ENCODE measurements at regions not wholly inside any gene's neighbourhood (a gene's known extent, or its start where the extent isn't known, plus 50 kb on each side); places are given as distances from the start of the nearest gene placed in this dataset.

DNA sequence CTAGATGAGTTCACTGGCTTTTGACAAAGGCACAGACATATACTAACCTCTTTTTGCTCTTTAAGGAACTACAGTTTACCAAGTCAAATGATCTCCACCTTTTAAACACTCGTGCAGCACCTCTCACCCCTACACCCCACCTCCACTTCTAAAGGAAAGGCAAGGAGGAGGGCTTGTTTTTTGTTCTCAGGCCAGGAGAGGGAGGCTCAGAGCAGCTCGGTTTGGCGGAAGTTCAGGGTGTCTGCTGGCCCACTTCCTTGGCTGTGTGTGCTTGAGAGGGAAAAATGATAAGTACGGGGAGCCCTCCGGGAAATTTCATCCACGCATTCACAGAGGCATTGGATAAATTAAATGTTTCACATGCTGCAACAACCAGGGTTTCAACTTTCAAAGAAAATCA is 667.9 kb downstream of the BCL11A start:
- H3K27ac ChIP-seq: no peak overlapping the region
- H3K9me2 ChIP-seq (ENCODE audit: insufficient read depth): 0 out of 2 replicates have a peak, but pooled peaks cover 4% of the 10 kb centered on the region
- H3K27me3 ChIP-seq (ENCODE audit: insufficient read depth, low read depth): peaks cover 18% of the 10 kb centered on the region
- ChIA-PET CTCF (no interaction called here), POLR2A (ENCODE audit: unreplicated experiment) (no interaction called here)
- TF ChIP-seq, protein P1, sequence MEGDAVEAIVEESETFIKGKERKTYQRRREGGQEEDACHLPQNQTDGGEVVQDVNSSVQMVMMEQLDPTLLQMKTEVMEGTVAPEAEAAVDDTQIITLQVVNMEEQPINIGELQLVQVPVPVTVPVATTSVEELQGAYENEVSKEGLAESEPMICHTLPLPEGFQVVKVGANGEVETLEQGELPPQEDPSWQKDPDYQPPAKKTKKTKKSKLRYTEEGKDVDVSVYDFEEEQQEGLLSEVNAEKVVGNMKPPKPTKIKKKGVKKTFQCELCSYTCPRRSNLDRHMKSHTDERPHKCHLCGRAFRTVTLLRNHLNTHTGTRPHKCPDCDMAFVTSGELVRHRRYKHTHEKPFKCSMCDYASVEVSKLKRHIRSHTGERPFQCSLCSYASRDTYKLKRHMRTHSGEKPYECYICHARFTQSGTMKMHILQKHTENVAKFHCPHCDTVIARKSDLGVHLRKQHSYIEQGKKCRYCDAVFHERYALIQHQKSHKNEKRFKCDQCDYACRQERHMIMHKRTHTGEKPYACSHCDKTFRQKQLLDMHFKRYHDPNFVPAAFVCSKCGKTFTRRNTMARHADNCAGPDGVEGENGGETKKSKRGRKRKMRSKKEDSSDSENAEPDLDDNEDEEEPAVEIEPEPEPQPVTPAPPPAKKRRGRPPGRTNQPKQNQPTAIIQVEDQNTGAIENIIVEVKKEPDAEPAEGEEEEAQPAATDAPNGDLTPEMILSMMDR (conservative IDR thresholded peaks at IDR 0.05): no peak
- no peak for TF ChIP-seq EZH2 (IDR thresholded peaks at IDR 0.05; ENCODE audit: low read depth)
- H3K36me3 ChIP-seq (ENCODE audit: low read depth): no peaks in the 10 kb centered on the region
- no peaks in the 10 kb centered on the region for H3K9me3 ChIP-seq (ENCODE audit: insufficient read depth, low read depth)
- H3K4me3 ChIP-seq: no peak overlapping the region
- DNase-seq: no peak
- H3K4me2 ChIP-seq: no peak overlapping the region
- intact Hi-C loops (cut with micrococcal nuclease; ENCODE audit: unreplicated experiment): no loop called here
- no TSS peak for BruUV-seq (replicated peaks)
- no peaks in the 10 kb centered on the region for H3K79me2 ChIP-seq (ENCODE audit: low read depth)
- no peaks in the 10 kb centered on the region for H3F3A ChIP-seq (ENCODE audit: insufficient read depth, low read depth)
- H3K4me1 ChIP-seq (replicated peaks; ENCODE audit: insufficient read depth): no peaks in the 10 kb centered on the region
- H4K20me1 ChIP-seq (ENCODE audit: insufficient read depth): no peaks in the 10 kb centered on the region
- no peak overlapping the region for H2AFZ ChIP-seq

DNA sequence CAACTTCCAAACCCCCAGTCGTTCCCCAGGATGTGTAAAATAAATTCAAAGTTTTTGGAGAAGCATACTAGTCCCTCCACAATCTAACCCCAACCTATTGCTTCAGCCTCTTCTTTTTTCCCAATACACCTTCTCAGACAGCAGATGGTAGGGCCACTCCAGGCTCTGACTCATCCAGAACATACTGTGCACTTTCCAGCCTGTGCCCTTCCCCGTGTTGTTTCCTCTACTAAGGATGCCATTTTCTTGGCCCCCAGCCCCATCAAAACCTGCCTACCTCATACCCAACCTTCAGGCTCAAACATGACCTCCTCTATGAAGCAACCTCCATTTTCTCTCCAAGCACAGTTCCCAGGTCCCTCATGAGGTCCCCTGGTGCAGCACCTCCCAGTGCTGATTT is 669.3 kb downstream of the BCL11A start:
- CTCF ChIA-PET: interaction anchor here (0.6 kb wide), 1 partner anchor 723 kb away, joined by 3 read pairs; no protein-coding TSS in a partner anchor
- BruUV-seq (replicated peaks): no TSS peak
- H2AFZ ChIP-seq: no peak overlapping the region
- intact Hi-C loops (cut with micrococcal nuclease; ENCODE audit: unreplicated experiment): no loop called here
- POLR2A ChIA-PET (ENCODE audit: unreplicated experiment): no interaction called here
- H3K79me2 ChIP-seq (ENCODE audit: low read depth): no peaks in the 10 kb centered on the region
- no peak overlapping the region for H3K4me2 ChIP-seq
- no peaks in the 10 kb centered on the region for H4K20me1 ChIP-seq (ENCODE audit: insufficient read depth)
- no peaks in the 10 kb centered on the region for H3K36me3 ChIP-seq (ENCODE audit: low read depth)
- H3K9me2 ChIP-seq (ENCODE audit: insufficient read depth): 0 out of 2 replicates have a peak, but pooled peaks cover 4% of the 10 kb centered on the region
- no peak for DNase-seq
- TF ChIP-seq, protein P1 (conservative IDR thresholded peaks at IDR 0.05): no peak
- TF ChIP-seq EZH2 (IDR thresholded peaks at IDR 0.05; ENCODE audit: low read depth): no peak
- peaks cover 18% of the 10 kb centered on the region for H3K27me3 ChIP-seq (ENCODE audit: insufficient read depth, low read depth)
- H3K4me1 ChIP-seq (replicated peaks; ENCODE audit: insufficient read depth): no peaks in the 10 kb centered on the region
- H3K27ac ChIP-seq: no peak overlapping the region
- H3F3A ChIP-seq (ENCODE audit: insufficient read depth, low read depth): no peaks in the 10 kb centered on the region
- H3K4me3 ChIP-seq: no peak overlapping the region
- no peaks in the 10 kb centered on the region for H3K9me3 ChIP-seq (ENCODE audit: insufficient read depth, low read depth)

DNA sequence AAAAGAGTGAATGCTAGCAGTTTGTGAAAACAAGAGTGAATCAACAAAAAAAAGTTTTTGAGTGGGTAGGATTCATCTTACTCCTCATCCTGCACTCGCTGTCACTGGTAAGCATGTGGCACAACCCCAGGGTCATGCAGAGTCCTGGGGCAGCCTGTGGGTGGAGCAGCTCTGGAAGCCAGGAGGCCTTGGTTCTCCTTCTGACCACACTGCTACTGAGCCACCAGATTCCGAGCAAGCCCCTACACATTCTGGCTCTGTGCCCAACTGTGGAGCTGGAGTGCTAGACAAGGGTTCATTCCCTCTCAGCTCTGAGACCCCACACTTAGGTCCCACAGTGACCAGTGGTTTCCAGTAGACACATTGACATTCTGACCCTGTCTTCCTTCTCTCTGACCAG is 670.6 kb downstream of the BCL11A start:
- BruUV-seq (replicated peaks): no TSS peak
- no peaks in the 10 kb centered on the region for H3K4me1 ChIP-seq (replicated peaks; ENCODE audit: insufficient read depth)
- no peak overlapping the region for H3K27ac ChIP-seq
- TF ChIP-seq, protein P1 (conservative IDR thresholded peaks at IDR 0.05): no peak
- TF ChIP-seq EZH2 (IDR thresholded peaks at IDR 0.05; ENCODE audit: low read depth): no peak
- no peaks in the 10 kb centered on the region for H3F3A ChIP-seq (ENCODE audit: insufficient read depth, low read depth)
- H3K9me3 ChIP-seq (ENCODE audit: insufficient read depth, low read depth): no peaks in the 10 kb centered on the region
- no peaks in the 10 kb centered on the region for H4K20me1 ChIP-seq (ENCODE audit: insufficient read depth)
- no peaks in the 10 kb centered on the region for H3K36me3 ChIP-seq (ENCODE audit: low read depth)
- no peak for DNase-seq
- ChIA-PET POLR2A (ENCODE audit: unreplicated experiment) (no interaction called here), CTCF (no interaction called here)
- H2AFZ ChIP-seq: no peak overlapping the region; the same call in 1 of the 2 replicates
- H3K9me2 ChIP-seq (ENCODE audit: insufficient read depth): 0 out of 2 replicates have a peak, but pooled peaks cover 4% of the 10 kb centered on the region
- no peak overlapping the region for H3K4me2 ChIP-seq
- H3K27me3 ChIP-seq (ENCODE audit: insufficient read depth, low read depth): peaks cover 15% of the 10 kb centered on the region
- no peak overlapping the region for H3K4me3 ChIP-seq
- intact Hi-C loops (cut with micrococcal nuclease; ENCODE audit: unreplicated experiment): no loop called here
- no peaks in the 10 kb centered on the region for H3K79me2 ChIP-seq (ENCODE audit: low read depth)

Measured in PC-9 (cell line).